SK-N-SH (cell line): ENCODE measurements at regions not wholly inside any gene's neighbourhood (a gene's known extent, or its start where the extent isn't known, plus 50 kb on each side); places are given as distances from the start of the nearest gene placed in this dataset.

ENCODE experiments used
- CTCF ChIA-PET: fragments of 300-600, 350-600 bp; formaldehyde crosslinking; extraction: SDS; loops from one replicate; lab custom pipeline; 2021; lab: Yijun Ruan, JAX
- POLR2A ChIA-PET: fragments of 350-600 bp; sonication (Branson Sonifier 250); formaldehyde crosslinking; extraction: SDS; loops from one replicate; lab custom pipeline; 2020; ENCODE audit warnings: antibody characterized with exemption, inconsistent platforms; lab: Yijun Ruan, JAX
- DNase-seq: peaks from one replicate; pipeline ENCODE4 v3.0.0; 2012
- H2AFZ ChIP-seq: fragments of 200-600 bp; sonication (generic); 2 replicates; pipeline ENCODE4 v1.8.1; 2016; ENCODE audit warnings: antibody characterized with exemption, mild to moderate bottlenecking, low read depth
- H3F3A ChIP-seq: fragments of 200-600 bp; sonication (generic); replicated peaks from 2 replicates; pipeline ENCODE3; 2016; ENCODE audit warnings: antibody characterized with exemption, mild to moderate bottlenecking; ENCODE audit not compliant: insufficient read depth
- H3K27ac ChIP-seq, 2 experiments: fragments of 200-500 bp in 1 of 2; fragments of 200-600 bp in 1 of 2; sonication (Bioruptor generic) in 1 of 2; sonication (generic), shearing (Covaris generic) in 1 of 2; 2 replicates each; pipeline versions ENCODE4 v1.5.1 to v1.6.1; 2014 to 2016; ENCODE audit warnings: low read depth in 2 of 2, inconsistent platforms in 1 of 2, low read length in 1 of 2, mild to moderate bottlenecking in 1 of 2, mixed read lengths in 1 of 2
- H3K27me3 ChIP-seq: fragments of 200-600 bp; sonication (generic), shearing (Covaris generic); 2 replicates; pipeline ENCODE4 v1.6.1; 2016; ENCODE audit warnings: mixed run types; ENCODE audit not compliant: insufficient read depth
- H3K36me3 ChIP-seq, 2 experiments: fragments of 200-500 bp in 1 of 2; fragments of 200-600 bp in 1 of 2; sonication (Bioruptor generic) in 1 of 2; sonication (generic) in 1 of 2; replicated peaks in 1 of 2; 2 replicates each; pipeline versions ENCODE3 to v1.5.1; 2014 to 2016; ENCODE audit warnings: low read length in 1 of 2, mild to moderate bottlenecking in 1 of 2; ENCODE audit not compliant: insufficient read depth in 2 of 2, control insufficient read depth in 1 of 2
- H3K4me1 ChIP-seq, 2 experiments: fragments of 200-500 bp in 1 of 2; fragments of 200-600 bp in 1 of 2; sonication (Bioruptor generic) in 1 of 2; sonication (generic), shearing (Covaris generic) in 1 of 2; 2 replicates each; pipeline versions ENCODE4 v1.5.1 to v1.6.1; 2014 to 2016; ENCODE audit warnings: low read depth in 1 of 2, low read length in 1 of 2, mixed run types in 1 of 2; ENCODE audit not compliant: insufficient read depth in 2 of 2, control insufficient read depth in 1 of 2
- H3K4me2 ChIP-seq: fragments of 200-600 bp; sonication (generic), shearing (Covaris generic); 2 replicates; pipeline ENCODE4 v1.6.1; 2017; ENCODE audit warnings: mixed run types
- H3K4me3 ChIP-seq, 2 experiments: fragments of 200-500 bp in 1 of 2; fragments of 200-600 bp in 1 of 2; sonication (Bioruptor generic) in 1 of 2; sonication (generic), shearing (Covaris generic) in 1 of 2; 2 replicates each; pipeline versions ENCODE4 v1.5.1 to v1.8.1; 2014 to 2016; ENCODE audit warnings: low read depth in 2 of 2, inconsistent platforms in 1 of 2, low read length in 1 of 2, mild to moderate bottlenecking in 1 of 2, mixed read lengths in 1 of 2, moderate library complexity in 1 of 2
- H3K79me2 ChIP-seq: fragments of 200-600 bp; sonication (generic); 2 replicates; pipeline ENCODE4 v1.8.1; 2017; ENCODE audit warnings: mild to moderate bottlenecking; ENCODE audit not compliant: insufficient read depth
- H3K9ac ChIP-seq: fragments of 200-600 bp; sonication (generic); 2 replicates; pipeline ENCODE4 v1.6.1; 2017; ENCODE audit warnings: mixed run types
- H3K9me2 ChIP-seq: fragments of 200-600 bp; sonication (generic); 2 replicates; pipeline ENCODE4 v1.6.1; 2017; ENCODE audit warnings: mixed run types
- H3K9me3 ChIP-seq: fragments of 200-600 bp; sonication (generic); 2 replicates; pipeline ENCODE4 v1.6.1; 2017; ENCODE audit warnings: mixed run types, mild to moderate bottlenecking, moderate library complexity
- H4K20me1 ChIP-seq: fragments of 200-600 bp; sonication (generic); 2 replicates; pipeline ENCODE4 v1.6.1; 2017; ENCODE audit warnings: mild to moderate bottlenecking, mixed run types; ENCODE audit not compliant: insufficient read depth
- CHD2 ChIP-seq: fragments of 150-350 bp; IDR thresholded peaks from 2 replicates; pipeline ENCODE4 v1.6.1; 2018; ENCODE audit warnings: low read length; ENCODE audit not compliant: partially characterized antibody
- CTCF ChIP-seq: fragments of 200-600 bp; sonication (generic); IDR thresholded peaks from 2 replicates; pipeline ENCODE4 v1.6.1; 2017; ENCODE audit warnings: antibody characterized with exemption, mild to moderate bottlenecking, moderate library complexity
- ELF1 ChIP-seq: IDR thresholded peaks from 2 replicates; pipeline ENCODE4 v1.4.0; 2012
- EZH2phosphoT487 ChIP-seq: fragments of 200-600 bp; sonication (generic); IDR thresholded peaks from 2 replicates; pipeline ENCODE4 v1.6.1; 2017; ENCODE audit warnings: low read depth, mixed run types, mild to moderate bottlenecking, antibody characterized with exemption, moderate library complexity, borderline replicate concordance
- IRF3 ChIP-seq: fragments of 150-350 bp; IDR thresholded peaks from 2 replicates; pipeline ENCODE4 v1.6.1; 2016; ENCODE audit warnings: mild to moderate bottlenecking, low read depth, low read length
- MEF2A ChIP-seq: IDR thresholded peaks from 2 replicates; pipeline ENCODE4 v1.4.0; 2012; ENCODE audit warnings: low read depth, borderline replicate concordance
- MXI1 ChIP-seq: IDR thresholded peaks from 2 replicates; pipeline ENCODE4 v1.6.1; 2012; ENCODE audit warnings: mild to moderate bottlenecking, low read depth, low read length, improper control_type of control experiment
- PBX3 ChIP-seq: IDR thresholded peaks from 2 replicates; pipeline ENCODE4; 2012
- POLR2AphosphoS5 ChIP-seq: IDR thresholded peaks from 2 replicates; pipeline ENCODE4 v1.6.1; 2012; ENCODE audit warnings: low read depth, low read length
- WGBS: methylation state at CpG from one replicate; pipeline ENCODE4 v1.1.6; 2017; ENCODE audit warnings: low lambda C conversion rate; 5-methylcytosine and 5-hydroxymethylcytosine counted together

GRCh38 chr18:79595876-79596374, 83.7 kb upstream of the CTDP1 start (continued):
- no peak for TF ChIP-seq PBX3
- TF ChIP-seq, all 33 proteins: peak for 0

- Histone ChIP-seq H3K9me3 (no peaks in the 10 kb centered on the region), H3K4me2 (no peak overlapping the region), H3K9ac (no peak overlapping the region), H3K79me2 (no peaks in the 10 kb centered on the region), H3K27ac (no peak overlapping the region), H3K36me3 (no peaks in the 10 kb centered on the region), H3K4me1 (no peaks in the 10 kb centered on the region), H3F3A (no peaks in the 10 kb centered on the region), H3K4me3 (no peak overlapping the region), H2AFZ (no peak overlapping the region), H4K20me1 (no peaks in the 10 kb centered on the region), H3K27me3 (peaks cover 78% of the 10 kb centered on the region), H3K9me2 (no peaks in the 10 kb centered on the region)
- 4% methylated on average over 20 of the region's 27 CpGs for WGBS
- DNase-seq, result no peak
- CTCF ChIA-PET, result interaction anchor here (1.4 kb wide), 1 partner anchor 216 kb away, joined by 3 read pairs; no protein-coding TSS in a partner anchor
- no peak for TF ChIP-seq CTCF
- POLR2A ChIA-PET, result no interaction called here
Observed at GRCh38 chr18:79596446-79597175, 83.0 kb upstream of the CTDP1 start.

- Histone ChIP-seq H3K4me3 (no peak overlapping the region), H3F3A (no peaks in the 10 kb centered on the region), H3K4me2 (no peak overlapping the region), H2AFZ (no peak overlapping the region), H4K20me1 (no peaks in the 10 kb centered on the region), H3K9ac (no peak overlapping the region), H3K36me3 (no peaks in the 10 kb centered on the region)
- no peak for DNase-seq
- TF ChIP-seq CTCF, result no peak
- no peak for TF ChIP-seq CHD2
- TF ChIP-seq EZH2phosphoT487, result no peak
- no peak for TF ChIP-seq POLR2AphosphoS5
- no peak for TF ChIP-seq MEF2A
- no peak for TF ChIP-seq MXI1
- no peak for TF ChIP-seq PBX3
- TF ChIP-seq IRF3, result no peak
- no peak for TF ChIP-seq ELF1
- TF ChIP-seq, all 33 proteins: peak for 0
- 12% methylated on average over 8 of the region's 21 CpGs for WGBS
- CTCF ChIA-PET, result interaction anchor here (1.4 kb wide), 1 partner anchor 217 kb away, joined by 3 read pairs; no protein-coding TSS in a partner anchor
- Histone ChIP-seq H3K27me3 (peaks cover 85% of the 10 kb centered on the region), H3K9me3 (no peaks in the 10 kb centered on the region), H3K79me2 (no peaks in the 10 kb centered on the region), H3K9me2 (no peaks in the 10 kb centered on the region), H3K27ac (no peak overlapping the region), H3K4me1 (no peaks in the 10 kb centered on the region)
- POLR2A ChIA-PET, result no interaction called here
Observed at GRCh38 chr18:79597176-79597830, 82.3 kb upstream of the CTDP1 start.
